Adrenal gland (tissue), 5 donors: ENCODE measurements at regions not wholly inside any gene's neighbourhood (a gene's known extent, or its start where the extent isn't known, plus 50 kb on each side); places are given as distances from the start of the nearest gene placed in this dataset.

Experiments
- CTCF ChIP-seq, 6 experiments: fragments of 450-650 bp in 4 of 6; fragments of 200-600 bp in 2 of 6; sonication (generic) in 1 of 6; IDR thresholded peaks; 1 replicate in 5 of 6; 2 replicates in 1 of 6; pipeline versions ENCODE4 v1.5.1 to v1.8.0; 2016 to 2021; ENCODE audit warnings: antibody characterized with exemption in 6 of 6, mild to moderate bottlenecking in 2 of 6, moderate library complexity in 1 of 6
- POLR2A ChIP-seq, 2 donors: fragments of 450-650 bp; IDR thresholded peaks; one replicate each; pipeline ENCODE4 v1.6.1; 2017; ENCODE audit warnings: antibody characterized with exemption in 2 of 2, mild to moderate bottlenecking in 2 of 2, moderate library complexity in 1 of 2
- donor health status: DM: no; HTN: no; CAD: no.

- TF ChIP-seq CTCF (IDR thresholded peaks at IDR 0.05) (peak; percentile 80 to 98 (median 88)), POLR2A (IDR thresholded peaks at IDR 0.05) (no peak)
Observed at GRCh38 chr2:176454893-176455815, 185.9 kb downstream of the MTX2 start.
